ENCODE measurements at regions not wholly inside any gene's neighbourhood (a gene's known extent, or its start where the extent isn't known, plus 50 kb on each side); places are given as distances from the start of the nearest gene placed in this dataset.

DNA sequence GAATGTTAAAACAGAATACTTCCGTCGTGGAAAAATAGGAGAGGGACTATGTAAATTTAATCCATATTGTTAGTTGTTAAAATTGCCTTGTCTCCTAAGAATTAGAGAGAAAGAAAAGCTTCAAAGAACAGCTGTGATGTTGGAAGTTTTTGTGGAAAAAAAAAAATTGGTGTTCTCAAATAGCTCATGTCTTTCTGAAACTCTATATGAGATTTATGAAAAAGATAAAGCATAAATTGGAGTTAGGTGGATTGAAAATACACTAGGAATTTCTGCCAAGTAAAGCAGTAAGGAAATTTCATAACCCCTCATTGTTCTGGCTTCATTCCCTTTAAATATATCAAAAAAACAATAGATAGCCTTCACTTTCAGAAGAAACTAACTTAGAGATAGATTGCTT, 274.0 kb upstream of the ADAMTS5 start:
- TF ChIP-seq, protein P1, sequence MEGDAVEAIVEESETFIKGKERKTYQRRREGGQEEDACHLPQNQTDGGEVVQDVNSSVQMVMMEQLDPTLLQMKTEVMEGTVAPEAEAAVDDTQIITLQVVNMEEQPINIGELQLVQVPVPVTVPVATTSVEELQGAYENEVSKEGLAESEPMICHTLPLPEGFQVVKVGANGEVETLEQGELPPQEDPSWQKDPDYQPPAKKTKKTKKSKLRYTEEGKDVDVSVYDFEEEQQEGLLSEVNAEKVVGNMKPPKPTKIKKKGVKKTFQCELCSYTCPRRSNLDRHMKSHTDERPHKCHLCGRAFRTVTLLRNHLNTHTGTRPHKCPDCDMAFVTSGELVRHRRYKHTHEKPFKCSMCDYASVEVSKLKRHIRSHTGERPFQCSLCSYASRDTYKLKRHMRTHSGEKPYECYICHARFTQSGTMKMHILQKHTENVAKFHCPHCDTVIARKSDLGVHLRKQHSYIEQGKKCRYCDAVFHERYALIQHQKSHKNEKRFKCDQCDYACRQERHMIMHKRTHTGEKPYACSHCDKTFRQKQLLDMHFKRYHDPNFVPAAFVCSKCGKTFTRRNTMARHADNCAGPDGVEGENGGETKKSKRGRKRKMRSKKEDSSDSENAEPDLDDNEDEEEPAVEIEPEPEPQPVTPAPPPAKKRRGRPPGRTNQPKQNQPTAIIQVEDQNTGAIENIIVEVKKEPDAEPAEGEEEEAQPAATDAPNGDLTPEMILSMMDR (IDR thresholded peaks at IDR 0.05), result no peak
- TF ChIP-seq EZH2 (IDR thresholded peaks at IDR 0.05; ENCODE audit: borderline replicate concordance, insufficient read depth, low read depth, low read length, poor library complexity, severe bottlenecking), result no peak
